ENCODE measurements at regions not wholly inside any gene's neighbourhood (a gene's known extent, or its start where the extent isn't known, plus 50 kb on each side); places are given as distances from the start of the nearest gene placed in this dataset.
"Not testable (repeated sequence)": the region's sequence is repeated elsewhere in the genome, so short reads cannot be mapped to it uniquely, and the experiment has no call there.

DNA sequence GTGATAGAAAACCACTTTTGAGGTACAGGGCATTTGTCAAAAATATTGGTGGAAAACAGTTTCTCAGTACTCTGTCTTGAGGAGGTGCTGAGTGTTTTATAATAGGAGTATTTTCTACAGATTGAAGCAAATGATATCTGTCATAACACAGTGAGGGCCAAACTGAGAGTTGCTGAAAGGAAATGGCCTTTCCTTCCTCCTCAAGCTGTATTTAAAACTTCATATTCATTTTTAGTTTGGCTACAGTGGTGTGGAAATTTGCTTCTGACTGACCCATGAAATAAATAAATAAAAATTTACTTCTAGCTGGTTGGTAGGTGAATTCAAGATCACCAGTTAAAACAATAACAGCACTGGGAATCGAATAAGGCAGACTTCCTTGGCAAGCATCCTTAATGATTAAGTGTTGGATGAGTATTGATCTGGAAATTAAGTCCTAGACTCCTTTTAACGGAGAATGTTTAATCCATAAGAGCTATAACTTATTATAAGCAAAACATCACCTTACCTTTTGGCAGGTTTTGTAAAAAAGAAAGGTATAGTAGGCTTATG lies 828.6 kb upstream of the CITED2 start:
- no peak for DNase-seq

DNA sequence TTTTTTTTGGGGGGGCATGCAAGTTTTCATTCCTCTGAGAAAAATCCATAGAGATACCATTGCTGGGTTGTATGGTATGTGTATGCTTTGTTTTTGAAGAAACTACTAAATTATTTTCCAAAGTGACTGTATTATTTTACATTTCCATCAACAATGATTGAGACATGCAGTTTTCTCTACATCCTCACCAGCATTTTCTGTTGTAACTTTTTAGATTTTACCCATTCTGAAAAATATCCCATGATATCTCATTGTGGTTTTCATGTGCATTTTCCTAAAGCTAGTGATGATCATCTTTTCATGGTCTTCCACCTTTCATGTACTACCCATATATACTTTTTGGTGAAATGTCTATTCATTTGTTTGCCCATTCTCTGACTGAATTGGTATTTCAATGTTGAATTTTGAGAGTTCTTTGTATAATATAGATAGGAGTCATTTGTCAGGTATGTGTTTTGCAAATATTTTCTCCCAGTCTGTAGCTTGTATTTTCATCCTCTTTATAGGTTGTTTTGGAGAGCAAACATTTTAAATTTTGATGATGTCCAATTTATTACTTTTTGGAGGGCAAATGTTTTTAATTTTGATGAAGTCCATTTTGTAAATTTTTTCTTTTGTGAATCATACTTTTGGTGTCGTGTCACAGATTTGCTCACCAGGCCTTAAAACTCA lies 827.5 kb upstream of the CITED2 start:
- DNase-seq = no peak

DNA sequence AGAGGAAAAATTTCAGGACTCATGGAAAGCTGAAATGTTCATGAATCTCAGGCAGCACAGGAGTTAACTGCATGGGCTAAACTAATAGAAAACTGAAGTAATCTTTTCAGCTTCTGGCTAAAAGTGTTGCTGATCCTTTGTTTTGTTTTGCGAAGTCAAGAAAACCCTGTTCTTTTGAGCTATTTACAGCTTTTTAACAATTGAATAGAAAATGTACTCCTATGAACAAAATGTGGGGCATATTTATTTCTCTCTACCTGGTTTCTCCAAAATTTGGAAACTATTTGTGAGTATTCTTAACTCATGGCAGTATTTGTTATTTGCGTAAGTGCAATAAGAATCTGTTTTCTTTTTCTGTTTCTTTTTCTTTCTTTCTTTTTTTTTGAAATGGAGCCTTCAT lies 818.8 kb upstream of the CITED2 start:
- DNase-seq = no peak

DNA sequence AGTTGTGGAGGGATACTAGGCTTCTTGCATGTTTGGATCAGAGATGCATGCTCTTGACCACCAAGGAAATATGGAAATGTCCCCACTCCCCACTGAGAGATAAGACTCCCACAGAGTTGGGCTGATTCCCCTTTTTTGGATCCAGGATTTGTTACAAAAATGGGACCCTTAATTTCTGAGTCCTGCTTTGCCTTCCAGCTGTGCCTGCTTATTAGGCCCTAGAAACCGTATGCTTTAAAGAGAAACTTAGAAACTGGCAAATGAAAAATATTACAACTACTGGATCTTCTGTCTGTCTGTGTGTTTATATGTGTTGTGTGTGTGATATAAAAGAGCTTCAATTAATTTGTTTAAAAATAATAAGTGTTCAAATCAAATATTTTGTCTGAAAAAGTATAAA lies 817.6 kb upstream of the CITED2 start:
- DNase-seq = no peak

DNA sequence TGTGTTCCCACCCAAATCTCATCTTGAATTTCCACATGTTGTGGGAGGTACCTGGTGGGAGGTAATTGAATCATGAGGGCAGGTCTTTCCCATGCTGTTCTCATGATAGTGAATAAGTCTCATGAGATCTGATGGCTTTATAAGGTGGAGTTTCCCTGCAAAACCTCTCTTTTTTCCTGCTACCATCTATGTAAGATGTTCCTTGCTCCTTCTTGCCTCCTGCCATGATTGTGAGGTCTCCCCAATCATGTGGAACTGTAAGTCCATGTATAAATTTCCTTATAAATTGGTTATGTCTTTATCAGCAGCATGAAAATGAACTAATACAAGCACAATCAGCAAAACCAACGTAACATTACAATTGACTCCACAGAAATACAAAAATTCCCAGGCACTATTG lies 814.8 kb upstream of the CITED2 start:
- not testable (repeated sequence) for DNase-seq

DNA sequence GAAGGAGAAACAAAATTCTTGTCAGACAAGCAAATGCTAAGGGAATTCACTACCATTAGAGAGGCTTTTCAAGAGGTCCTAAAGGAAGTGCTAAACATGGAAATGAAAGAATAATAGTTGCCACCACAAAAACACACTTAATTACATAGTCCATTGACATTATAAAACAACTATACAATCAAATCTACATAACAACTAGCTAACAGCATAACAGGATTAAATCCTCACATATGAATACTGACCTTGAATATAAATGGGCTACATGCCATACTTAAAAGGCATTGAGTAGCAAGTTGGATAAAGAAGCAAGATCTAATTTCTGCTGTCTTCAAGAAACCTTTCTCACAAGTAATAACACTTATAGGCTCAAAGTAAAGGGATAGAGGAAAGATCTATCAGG lies 811.5 kb upstream of the CITED2 start:
- no peak for DNase-seq

DNA sequence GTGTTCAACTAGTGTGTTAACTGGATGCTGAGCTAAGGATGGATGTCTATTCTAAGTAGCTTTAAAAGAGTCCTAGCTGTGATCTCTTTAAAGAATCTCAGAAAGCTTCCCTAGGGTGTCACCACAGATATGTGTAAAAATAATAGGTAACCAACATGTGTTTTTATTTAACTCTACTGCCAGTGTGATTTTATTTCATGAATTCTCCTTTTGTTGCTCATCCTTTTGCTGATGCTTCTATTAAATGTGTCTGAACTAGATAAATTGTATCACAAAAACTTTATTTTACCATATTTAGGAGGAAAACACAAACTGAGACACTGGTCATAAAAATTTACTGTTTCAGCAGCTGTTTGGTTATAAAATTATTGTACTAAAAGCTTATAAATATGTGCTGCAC lies 809.4 kb upstream of the CITED2 start:
- DNase-seq = no peak

DNA sequence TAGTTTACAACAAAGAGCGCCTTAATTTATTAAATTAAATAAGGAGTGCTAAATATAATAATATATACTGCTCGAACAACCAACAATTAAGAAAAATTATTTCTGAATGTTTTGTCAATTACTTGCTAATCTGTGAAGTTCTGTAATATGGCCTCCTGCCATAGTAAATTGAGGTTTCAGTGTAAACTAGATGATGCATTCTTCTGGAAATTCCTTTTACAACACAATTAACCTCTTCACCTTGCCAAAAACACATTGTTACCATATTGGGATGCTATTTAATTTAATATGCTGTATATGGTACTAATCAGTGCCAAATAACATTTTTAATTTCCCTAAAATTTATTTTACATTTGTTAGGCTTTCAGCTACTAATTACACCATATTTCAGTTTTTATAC lies 808.4 kb upstream of the CITED2 start:
- no peak for DNase-seq

DNA sequence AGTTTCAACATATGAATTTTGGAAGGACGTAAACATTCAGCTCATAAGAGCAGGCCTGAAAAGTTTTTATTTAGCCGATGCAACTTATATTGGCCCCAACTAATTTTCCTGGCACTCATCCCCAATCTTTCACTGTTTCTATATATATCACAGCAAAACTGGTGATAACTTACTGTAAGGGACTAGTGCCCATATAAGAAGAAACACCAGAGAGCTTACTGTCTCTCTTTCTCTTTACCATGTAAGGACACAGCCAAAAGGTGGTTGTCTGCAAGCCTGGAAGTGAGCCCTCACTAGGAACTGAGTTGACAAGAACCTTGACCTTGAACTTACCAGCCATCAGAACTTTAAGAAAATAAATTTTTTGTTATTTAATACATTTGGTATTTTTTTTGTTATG lies 807.4 kb upstream of the CITED2 start:
- no peak for DNase-seq

DNA sequence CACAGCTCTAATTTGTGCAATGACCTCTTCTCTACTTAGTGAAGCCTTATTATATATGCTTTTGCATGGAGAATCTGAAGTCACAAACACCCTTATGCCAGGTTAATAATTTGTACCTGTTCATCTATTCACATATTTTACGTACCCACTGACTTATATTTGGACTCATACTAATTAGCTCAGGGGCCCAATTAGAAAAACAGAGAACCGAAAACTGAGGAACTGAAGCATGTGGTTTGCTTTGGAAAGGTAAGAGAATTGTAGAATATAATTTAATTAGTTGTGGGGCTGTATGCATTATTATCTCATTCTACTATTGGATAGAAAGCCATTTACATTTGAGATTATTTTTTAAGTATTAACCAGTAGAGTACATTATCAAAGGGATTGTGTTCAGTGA lies 805.9 kb upstream of the CITED2 start:
- DNase-seq = no peak

DNA sequence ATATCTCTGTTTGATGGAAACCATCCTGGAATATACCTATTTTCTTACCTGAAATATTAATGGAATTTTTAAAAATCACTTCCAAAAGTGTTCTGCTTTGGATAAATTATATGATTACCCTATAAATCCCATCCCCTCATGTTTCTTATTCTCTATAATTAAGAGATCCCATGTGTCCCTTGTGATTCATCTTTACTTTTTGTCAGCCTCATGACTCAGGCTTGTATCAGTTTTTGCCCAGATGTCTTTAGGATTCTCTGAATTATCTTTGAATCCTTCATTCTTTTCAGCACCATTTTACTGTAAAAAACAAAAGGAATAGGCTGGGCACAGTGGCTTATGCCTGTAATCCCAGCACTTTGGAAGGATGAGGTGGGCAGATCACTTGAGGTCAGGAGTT lies 804.5 kb upstream of the CITED2 start:
- no peak for DNase-seq

DNA sequence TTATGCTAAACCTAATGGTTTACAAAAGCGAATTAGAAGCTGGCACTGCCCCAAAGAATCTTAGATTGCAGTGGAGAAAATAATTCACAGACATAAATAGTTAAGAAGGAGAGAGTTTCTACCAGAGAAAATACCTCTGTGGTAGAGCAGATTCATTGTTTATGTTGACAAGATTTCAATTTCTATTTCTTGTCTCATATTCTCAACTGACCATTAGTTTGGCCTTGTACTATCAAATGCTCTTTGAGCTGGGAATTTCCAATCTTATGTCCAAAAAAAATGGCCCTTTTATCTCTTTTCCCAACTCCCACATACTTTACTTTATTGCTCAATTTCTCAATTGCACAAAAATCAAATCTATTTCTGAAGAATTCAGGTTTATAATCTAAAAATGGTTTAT lies 804.1 kb upstream of the CITED2 start:
- no peak for DNase-seq

DNA sequence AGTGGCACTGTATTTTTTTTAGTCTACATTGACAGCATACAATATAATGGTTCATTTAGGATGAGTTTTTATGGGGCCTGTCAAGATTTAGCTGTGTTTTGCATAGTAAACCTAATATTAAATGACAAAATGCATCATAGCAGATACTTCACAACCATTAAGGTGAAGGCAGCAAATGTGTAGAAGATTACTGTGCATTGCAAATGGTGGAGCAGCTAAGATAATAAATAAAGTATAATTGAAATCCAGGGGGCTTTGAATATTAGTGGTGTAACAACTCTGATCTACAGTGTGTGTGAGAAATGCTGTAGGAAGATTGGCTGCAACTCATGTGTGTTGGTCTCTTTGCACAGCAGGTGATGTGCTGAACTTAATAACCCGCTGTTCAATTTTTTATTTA lies 801.9 kb upstream of the CITED2 start:
- no peak for DNase-seq

DNA sequence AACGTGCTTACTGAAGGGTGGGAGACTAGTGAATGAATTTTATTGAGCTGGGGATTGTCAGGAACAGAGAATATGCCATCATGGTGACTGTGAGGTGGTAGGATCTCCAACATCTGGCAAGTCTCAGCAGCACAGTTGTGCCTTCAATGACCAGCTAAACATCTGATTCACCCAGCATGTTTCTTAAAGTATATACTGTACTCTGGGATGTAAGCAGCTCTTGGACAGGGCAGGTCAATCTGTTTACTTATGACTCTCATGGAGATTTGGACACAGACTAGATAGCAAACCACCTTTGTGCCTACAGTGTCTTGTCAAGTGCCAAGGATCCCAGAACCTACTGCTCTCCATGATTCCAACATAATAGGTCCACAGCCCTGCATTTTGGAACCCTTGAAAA lies 801.0 kb upstream of the CITED2 start:
- DNase-seq = no peak

DNA sequence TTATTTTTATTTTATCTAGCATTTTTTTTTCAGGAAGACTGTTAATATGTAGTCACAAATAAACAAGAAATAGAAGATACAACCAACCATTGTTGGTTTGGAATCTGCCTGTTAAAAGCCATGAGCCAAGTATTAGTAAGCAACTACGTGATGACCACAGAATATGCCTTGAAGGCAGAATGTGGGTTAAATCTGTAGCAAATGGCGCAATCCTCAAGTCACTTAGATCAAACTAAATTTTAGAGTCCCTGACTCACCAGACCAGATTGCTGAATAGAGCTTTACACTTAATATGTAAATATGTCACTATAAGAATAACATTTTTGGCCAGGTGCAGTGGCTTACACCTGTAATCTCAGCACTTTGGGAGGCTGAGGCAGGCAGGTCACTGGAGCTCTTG lies 800.1 kb upstream of the CITED2 start:
- no peak for DNase-seq

DNA sequence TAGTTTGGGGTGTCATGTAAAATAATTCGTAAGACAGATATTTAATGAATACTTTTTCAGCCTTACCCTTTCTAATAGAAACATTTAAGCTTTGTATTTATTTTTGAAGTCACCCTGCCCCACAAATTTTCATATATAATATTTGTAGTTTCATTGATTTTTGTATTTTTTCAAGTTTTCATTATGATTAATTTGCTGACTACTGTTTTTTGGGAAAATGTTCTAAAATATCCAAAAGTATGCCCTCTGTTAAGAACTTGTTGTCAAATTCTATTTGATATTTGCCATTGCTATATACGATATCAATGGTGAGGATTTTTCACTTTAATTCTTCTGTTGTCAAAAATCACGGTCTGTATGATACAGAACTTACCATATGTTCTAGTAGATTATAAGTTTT lies 793.9 kb upstream of the CITED2 start:
- DNase-seq = no peak

DNA sequence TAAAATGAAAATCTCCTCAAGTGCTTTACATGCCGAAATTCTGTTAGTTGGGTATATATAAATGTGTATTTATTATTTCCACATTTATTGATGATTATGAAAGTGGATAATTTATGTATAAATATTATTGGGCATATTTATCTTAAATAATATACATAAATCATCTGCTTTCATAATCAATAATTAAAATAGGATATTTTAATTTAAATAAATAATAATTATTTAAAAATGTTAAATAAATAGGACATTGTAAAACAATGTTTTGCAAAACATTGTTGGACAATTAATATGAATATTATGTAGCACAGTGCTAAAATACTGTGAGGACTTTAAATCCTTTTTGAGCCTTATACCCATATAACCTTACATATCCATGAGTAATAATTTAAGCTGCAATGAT lies 786.5 kb upstream of the CITED2 start:
- DNase-seq = no peak

DNA sequence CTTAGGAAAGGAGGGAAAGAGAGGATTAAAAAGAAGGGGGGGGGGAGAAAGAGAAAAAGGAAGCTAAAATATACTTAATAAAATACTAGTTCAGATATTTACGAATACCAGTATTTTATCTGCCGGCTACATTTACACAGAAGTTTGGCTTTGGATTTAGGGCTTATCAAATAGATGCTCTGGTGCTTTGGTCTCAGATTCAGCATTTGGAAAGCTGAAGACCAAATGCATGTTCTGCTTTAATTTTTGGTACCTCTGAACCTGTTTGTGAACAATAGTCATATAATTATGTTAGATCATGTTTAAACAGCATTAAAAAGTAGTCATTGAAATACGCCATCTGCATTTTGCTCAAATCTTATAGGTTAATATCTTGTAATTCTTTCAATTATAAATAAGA lies 786.0 kb upstream of the CITED2 start:
- DNase-seq = no peak

DNA sequence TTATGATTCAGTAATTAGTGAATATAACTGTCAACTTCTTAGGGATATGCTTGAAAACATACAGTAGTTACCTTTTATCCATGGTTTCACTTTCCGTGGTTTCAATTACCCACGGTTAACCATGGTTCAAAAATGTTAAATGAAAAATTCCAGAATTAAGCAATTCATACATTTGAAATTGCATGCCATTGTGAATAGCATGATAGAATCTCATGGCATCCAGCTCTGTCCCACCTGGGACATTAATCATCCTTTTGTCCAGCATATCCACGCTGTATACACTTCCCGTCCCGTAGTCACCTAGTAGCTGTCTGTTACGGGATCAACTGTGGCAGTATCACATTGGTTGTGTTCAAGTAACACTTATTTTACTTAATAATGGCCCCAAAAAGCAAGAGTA lies 781.7 kb upstream of the CITED2 start:
- no peak for DNase-seq

DNA sequence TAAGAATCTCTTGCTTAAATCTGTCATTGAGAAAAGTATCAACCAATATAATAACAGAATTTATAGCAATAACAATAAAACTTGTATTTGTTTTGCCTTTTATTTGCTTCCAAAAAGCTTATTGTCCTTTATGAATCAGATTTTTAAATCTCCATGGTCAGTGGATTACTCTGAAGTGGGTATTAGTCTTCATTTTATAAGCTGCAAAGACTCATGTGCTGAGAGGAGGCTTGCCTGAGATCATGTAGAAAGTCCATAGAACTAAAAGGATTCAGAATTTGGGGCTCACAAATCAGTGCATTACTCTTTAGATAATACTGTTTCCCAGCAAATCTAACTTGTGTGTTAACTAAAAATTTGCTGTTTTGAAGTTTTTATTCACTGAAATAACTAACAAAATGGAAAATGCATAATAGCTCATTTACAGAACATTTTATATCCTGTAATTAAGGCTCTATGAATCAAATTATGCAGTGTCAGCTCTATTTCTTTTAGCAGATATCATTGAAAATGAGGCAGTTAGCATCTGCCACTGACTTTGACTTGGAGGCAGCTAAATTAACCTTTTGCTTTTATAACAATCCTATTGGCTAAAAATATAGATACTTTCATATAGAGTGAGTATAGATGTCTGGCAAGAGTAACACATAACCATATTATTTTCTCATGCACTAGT lies 781.1 kb upstream of the CITED2 start:
- DNase-seq = no peak

DNA sequence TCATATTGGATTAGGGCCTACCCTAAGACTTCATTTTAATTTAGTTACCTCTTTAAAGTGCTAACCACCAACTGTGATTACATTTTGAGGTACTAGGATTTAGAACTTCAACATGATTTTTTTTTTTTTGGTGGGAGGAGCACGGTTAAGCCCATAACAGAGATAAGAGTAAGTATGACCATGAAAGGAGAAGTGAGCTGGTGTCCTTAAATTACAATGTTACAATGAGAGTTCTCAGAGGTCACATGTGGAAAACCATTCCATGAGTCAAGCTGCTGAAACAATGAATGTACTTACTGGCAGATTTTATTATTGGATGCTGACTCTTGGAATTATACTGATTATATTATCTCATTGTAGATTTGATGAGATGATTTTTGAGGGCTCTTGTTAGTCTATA lies 779.3 kb upstream of the CITED2 start:
- DNase-seq = no peak

DNA sequence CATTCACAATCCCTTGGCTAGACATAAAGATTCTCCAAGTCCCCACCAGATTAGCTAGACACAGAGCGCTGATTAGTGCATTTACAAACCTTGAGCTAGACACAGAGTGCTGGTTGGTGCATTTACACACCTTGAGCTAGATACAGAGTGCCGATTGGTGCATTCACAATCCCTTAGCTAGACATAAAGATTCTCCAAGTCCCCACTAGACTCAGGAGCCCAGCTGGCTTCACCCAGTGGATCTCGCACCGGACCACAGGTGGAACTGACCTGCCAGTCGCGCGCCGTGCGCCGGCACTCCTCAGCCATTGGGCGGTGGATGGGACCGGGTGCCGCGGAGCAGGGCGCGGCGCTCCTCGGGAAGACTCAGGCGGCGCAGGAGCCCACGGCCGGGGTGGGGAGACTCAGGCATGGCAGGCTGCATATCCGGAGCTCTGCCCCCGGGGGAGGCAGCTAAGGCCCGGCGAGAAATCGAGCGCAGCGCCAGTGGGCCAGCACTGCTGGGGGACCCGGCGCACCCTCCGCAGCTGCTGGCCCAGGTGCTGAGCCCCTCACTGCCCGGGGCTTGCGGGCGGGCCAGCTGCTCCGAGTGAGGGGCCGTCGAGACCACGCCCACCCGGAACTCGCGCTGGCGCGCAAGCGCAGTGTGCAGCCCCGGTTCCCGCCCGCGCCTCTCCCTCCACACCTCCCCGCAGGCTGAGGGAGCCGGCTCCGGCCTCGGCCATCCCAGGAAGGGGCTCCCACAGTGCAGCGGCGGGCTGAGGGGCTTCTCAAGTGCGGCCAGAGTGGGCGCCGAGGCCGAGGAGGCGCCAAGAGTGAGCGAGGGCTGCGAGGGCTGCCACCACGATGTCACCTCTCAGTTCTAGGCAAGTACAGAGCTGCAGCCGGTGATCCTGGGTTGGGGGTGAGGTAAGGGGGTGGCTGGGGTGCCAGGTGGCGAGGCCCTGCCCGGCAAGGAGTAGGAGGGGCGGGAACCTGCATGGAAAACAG lies 773.7 kb upstream of the CITED2 start:
- not testable (repeated sequence) for DNase-seq

DNA sequence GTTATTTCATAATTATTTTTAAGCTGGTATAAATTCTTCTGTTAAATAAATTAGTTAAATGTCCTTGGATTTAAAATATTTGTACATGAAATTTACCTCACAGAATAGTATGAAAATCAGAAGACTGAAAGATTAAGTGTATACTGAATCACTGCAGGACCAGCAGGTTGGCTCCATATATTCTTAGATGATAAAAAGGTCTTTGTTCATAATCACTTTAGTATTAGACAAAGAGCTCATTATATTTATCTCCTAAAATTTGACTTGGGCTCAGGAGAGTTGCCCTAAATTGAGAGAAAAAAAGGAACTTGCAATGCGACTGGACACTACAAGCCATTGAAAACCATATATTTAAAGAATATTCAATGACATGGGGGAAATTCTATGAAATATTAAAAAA lies 766.4 kb upstream of the CITED2 start:
- no peak for DNase-seq

Measured in right forelimb (tissue), 1 donor.